GM06990 (cell line): ENCODE measurements at regions not wholly inside any gene's neighbourhood (a gene's known extent, or its start where the extent isn't known, plus 50 kb on each side); places are given as distances from the start of the nearest gene placed in this dataset.

Source experiments
- DNase-seq: peaks from one replicate; pipeline ENCODE4 v3.0.0-alpha.2; 2011; ENCODE audit not compliant: insufficient read length; ENCODE audit errors: extremely low read depth
- H3K27me3 ChIP-seq: replicated peaks from 2 replicates; pipeline ENCODE4 v1.6.0; 2011; ENCODE audit warnings: low read length; ENCODE audit not compliant: control insufficient read depth, insufficient read depth
- H3K36me3 ChIP-seq: 2 replicates; pipeline ENCODE4 v1.5.1; 2011; ENCODE audit warnings: low read length; ENCODE audit not compliant: control insufficient read depth, insufficient read depth
- H3K4me3 ChIP-seq: replicated peaks from 2 replicates; pipeline ENCODE4 v1.5.1; 2011; ENCODE audit warnings: low read depth, mild to moderate bottlenecking, control low read depth, low read length
- TF ChIP-seq, protein P1 (sequence below): IDR thresholded peaks from 2 replicates; pipeline ENCODE4 v1.5.1; 2011; ENCODE audit warnings: low read length, control low read depth, mild to moderate bottlenecking, inconsistent platforms; ENCODE audit not compliant: insufficient read depth, poor library complexity, severe bottlenecking

DNA sequence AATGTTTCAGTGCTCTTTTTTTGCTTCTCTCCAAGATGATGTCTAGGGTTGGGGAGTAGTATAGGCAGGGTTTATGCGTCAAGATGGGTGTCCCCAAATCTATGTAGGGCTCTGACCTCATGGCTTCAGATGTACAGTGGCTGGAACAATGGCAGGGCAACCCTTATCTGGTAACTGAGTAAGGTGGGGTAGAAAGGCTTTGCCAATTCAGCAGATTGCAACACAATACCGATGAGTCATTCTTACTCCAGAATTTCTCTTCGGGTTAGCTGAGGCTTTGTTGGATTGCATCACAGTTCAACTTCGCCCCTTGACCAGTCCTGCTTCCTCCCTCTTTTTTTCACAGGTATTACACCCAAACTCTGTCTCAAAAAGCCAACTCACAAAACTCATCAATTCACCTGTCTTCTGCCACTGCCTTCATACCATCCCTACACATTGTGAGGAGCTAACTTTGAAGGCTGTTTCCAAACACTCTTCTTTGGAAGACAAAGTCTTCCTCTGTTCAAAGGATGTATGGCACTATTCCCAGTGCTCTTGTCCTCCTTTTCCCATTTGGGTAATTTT is 190.2 kb upstream of the CNOT2 start:
- Histone ChIP-seq H3K4me3 (no peak overlapping the region), H3K27me3 (no peaks in the 10 kb centered on the region), H3K36me3 (no peaks in the 10 kb centered on the region)
- TF ChIP-seq, protein P1, sequence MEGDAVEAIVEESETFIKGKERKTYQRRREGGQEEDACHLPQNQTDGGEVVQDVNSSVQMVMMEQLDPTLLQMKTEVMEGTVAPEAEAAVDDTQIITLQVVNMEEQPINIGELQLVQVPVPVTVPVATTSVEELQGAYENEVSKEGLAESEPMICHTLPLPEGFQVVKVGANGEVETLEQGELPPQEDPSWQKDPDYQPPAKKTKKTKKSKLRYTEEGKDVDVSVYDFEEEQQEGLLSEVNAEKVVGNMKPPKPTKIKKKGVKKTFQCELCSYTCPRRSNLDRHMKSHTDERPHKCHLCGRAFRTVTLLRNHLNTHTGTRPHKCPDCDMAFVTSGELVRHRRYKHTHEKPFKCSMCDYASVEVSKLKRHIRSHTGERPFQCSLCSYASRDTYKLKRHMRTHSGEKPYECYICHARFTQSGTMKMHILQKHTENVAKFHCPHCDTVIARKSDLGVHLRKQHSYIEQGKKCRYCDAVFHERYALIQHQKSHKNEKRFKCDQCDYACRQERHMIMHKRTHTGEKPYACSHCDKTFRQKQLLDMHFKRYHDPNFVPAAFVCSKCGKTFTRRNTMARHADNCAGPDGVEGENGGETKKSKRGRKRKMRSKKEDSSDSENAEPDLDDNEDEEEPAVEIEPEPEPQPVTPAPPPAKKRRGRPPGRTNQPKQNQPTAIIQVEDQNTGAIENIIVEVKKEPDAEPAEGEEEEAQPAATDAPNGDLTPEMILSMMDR: no peak
- DNase-seq: no peak

DNA sequence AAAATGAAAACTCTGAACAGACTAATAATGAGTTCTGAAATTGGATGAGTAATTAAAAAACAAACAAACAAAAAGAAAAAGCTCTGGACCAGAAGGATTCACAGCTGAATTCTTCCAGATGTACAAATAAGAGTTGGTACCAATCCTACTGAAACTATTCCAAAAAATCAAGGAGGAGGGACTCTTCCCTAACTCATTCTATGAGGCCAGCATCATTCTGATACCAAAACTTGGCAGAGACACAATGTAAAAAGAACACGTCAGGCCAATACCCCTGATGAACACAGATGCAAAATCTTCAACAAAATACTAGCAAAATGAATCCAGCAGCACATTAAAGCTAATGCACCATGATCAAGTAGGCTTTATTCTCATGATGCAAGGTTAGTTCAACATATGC is 183.9 kb upstream of the CNOT2 start:
- no peak overlapping the region for H3K4me3 ChIP-seq
- TF ChIP-seq, protein P1: no peak
- no peaks in the 10 kb centered on the region for H3K36me3 ChIP-seq
- no peaks in the 10 kb centered on the region for H3K27me3 ChIP-seq
- no peak for DNase-seq

DNA sequence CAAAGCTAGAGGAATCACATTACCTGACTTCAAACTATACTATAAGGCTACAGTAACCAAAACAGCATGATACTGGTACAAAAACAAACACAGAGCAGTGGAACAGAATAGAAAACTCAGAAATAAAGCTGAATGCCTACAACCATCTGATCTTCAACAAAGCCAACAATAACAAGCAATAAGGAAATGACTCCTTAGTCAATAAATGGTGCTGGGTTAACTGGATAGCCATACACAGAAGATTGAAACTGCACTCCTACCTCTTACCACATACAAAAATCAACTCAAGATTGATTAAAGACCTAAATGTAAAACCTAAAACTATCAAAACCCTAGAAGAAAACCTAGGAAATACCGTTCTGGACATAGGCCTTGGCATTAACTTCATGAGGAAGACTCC is 182.6 kb upstream of the CNOT2 start:
- TF ChIP-seq, protein P1: no peak
- no peaks in the 10 kb centered on the region for H3K27me3 ChIP-seq

DNA sequence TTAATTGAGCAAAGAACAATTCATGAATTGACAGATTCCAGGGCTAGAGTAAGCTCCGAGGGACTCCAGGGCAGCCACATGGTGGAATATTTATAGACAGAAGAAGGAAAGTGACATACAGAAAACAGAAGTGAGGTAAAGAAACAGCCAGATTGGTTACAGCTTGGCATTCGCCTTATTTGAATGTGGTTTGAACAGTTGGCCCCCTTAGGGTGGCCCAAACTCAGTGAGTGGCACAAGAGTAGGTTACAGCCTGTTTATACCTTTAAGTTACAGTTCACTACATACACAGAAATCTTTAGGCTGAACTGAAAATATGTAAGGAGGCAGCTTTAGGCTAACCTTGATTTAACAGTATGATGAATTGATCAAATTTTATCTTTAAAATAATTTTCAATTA is 174.5 kb upstream of the CNOT2 start:
- no peak for DNase-seq
- TF ChIP-seq, protein P1: no peak
- no peak overlapping the region for H3K4me3 ChIP-seq
- no peaks in the 10 kb centered on the region for H3K27me3 ChIP-seq
- H3K36me3 ChIP-seq: no peaks in the 10 kb centered on the region

More for the DNA sequence above, 182.6 kb upstream of the CNOT2 start:
- DNase-seq: no peak
- H3K4me3 ChIP-seq: no peak overlapping the region
- H3K36me3 ChIP-seq: no peaks in the 10 kb centered on the region

DNA sequence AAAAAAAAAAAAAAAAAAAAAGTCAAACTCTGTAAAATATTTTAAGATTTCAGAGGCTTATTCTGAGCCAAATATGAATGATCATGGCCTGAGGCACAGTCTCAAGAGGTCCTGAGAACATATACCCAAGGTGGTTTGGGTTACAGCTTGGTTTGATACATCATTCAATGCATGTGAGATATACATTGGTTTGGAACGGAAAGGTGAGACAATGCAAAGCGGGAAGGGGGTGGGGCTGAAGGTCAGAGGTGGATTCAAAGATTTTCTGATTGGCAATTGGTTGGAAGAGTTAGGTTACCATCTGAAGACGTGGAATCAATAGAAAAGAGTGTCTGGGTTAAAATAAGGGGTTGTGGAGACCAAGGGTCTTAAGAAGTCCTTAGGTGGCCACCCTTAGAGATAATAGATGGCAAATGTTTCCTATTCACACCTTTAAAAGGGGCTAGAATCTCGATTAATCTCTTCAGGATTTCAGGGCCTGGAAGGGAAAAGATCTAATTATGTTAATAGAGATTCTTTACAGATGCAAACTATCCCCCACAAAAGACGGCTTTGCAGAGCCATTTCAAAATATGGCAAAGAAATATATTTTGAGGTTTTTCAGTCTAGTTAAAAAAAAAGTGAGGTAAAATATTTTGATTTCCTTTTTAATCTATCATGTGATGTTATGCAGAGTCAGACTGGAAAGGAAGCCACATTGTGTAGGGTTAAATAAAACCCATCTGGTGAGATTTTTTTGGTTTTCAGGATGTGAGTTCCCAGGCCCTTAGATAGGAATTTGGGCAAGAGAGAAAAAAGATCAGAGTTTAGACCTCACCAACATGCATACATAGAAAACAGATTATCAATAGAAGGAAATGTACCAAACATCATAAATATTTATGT is 173.8 kb upstream of the CNOT2 start:
- DNase-seq: no peak
- Histone ChIP-seq H3K27me3 (no peaks in the 10 kb centered on the region), H3K4me3 (no peak overlapping the region), H3K36me3 (no peaks in the 10 kb centered on the region)
- TF ChIP-seq, protein P1: no peak
